Stimulated activated CD4-positive, alpha-beta T cell treated with anti-CD3 and anti-CD28 coated beads, Interleukin-2, amount 100 ng/mL, for 48 hours (primary cell): ENCODE measurements at regions not wholly inside any gene's neighbourhood (a gene's known extent, or its start where the extent isn't known, plus 50 kb on each side); places are given as distances from the start of the nearest gene placed in this dataset.

Experiments used
- DNase-seq, 2 donors: peaks; one replicate each; pipeline ENCODE4 v3.0.0-alpha.2; 2020

DNA sequence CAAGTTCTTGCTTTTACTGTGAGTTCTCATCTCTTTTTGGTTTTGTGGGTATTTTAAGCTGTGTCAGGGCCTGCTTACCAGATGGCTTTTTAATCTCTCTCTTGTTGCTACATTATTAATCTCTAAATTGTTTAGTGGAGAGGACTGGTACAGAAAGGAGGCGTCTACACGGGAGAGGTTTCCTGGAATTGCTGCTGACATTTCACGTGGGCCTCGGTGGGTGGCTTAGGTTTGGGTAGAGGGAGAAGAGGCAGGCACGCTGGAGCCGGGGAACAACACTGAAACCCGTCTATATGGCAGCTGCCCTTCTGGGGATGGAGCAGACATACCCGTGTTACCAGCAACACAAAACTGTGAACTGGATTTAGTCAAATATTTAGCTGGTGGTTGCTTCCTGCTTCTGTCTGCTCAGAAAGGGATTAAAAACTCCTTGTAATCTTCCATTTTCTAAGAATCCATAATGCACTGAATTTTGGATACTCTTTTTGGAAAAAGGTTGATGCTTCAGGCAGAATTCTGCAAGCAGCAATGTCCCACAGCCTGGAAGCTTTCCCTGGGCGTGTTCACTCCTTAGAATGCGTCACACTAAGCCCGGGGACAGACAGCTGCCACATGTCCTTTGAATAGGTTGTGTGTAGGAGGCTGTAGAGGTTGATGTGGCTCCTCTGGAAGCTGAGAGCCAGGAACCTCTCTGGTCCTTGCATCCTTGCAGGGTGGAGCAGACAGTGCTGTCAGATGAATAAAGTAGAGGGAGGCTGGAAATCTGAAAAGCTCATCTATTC is 199.8 kb upstream of the GATB start:
- DNase-seq: no peak

DNA sequence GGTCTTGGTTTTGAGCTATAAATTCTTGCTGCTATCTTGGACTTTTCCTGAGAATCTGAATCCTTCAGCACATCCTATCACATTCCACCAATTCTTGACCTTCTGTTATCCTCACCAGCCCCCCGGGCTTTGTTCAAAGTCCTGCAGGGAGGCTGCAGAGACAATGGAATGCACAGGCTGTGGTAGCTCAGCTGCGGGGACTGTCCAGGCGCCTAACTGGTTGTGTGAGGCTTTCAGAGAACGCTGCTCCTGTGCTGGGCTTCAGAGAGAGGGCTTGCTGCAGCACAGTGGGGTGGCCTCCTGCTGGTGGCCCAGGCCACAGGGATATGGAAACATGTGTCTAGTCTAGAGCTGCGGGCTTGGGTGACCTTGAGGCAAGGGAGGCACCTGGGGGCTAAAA is 196.3 kb upstream of the GATB start:
- no peak for DNase-seq

DNA sequence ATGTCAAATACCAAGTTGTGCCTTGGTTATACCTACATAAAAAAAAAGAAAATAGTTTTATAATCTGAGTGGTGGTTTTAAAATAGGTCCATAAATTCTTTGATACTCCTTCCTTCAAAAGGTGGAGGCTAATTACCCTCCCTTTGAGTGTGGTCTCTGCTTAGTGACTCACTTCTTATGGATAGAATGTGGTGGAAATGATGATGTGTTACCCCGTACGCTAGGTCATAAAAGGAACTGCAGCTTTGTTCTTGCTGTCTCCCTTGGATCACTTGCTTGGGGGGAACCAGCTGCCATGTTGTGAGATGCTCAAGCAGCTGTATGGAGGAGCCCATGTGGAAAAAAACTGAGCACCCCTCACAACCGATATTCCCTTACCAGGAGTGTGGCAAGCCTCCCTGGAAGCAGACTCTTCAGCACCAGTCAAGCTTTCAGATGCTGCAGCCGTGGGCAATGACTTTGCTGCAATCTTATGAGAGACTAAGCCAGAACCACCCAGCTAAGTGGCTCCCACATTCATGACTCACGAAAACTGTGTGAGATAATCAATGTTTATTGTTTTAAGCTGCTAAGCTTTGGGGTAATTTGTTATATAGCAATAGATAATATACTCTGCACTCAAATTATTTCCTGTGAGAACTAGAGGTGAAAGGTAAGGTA is 195.0 kb upstream of the GATB start:
- no peak for DNase-seq

DNA sequence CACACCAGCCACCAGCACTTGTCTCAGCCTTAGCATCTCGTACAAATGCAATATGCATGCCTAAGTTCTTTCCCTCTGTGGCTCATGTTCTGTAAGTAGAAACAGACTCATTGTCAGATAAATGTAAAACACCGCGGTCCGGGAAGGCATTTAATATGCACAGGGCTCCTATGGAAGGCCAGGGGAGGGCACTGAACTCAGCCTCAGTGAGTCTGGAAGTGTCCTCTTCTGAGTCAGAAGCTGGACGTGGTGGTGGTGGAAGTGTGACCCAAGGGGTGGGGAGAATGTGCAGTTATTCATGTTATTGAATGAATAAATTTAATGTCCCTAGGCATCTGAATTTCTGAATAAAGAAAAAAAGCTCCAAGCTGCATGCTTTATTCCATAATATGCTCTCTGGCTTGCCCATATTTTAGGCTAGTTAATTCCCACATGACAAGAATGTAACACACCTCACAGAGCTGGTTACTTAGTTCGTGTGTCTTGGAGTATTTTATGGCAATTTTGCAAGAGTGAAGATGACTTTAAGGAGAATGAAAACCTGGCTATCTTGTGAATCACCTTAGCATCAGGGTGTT is 193.1 kb upstream of the GATB start:
- no peak for DNase-seq

DNA sequence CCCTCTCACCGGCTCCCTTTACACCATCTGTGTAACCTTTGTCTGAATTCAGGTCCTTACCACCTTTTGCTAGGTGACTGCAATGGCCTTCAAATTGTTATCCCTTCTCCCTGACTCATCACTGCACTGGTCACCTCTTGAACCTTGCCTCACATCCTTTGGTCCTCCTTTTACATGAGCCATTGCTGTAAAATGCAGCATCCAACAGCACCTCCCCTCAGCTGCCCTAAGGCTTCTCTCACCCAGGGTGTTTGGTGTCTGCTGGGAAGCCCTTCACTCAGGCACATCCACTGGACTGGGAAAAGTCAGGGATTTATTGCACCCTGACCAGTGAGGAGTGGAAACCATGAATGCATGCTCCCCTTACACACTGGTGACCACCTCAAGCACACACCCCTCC is 192.5 kb upstream of the GATB start:
- no peak for DNase-seq

DNA sequence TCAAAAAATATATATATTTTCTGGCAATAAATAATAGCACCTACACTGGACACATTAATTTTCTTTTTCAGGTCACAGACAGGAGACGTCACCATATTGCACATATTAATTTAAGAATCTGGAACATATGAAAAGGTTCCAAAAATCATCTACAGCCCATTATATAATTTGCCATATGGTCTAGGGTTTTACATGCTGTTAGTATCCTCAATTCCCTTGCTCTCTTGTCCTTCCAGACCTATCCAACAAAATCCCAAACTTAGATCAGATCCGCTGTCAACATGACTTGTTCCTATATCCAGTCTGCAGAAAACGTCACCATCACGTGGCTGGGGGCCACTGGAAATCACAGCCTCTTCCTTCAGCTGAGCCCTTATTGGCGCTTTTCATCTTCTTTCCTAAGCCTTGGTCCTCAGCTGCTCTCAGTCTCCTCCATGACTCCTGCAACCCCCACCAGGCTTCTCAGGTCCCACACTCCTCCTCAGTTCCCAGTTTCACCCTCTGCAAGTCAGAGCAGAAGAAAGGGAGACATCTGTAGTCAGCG is 192.0 kb upstream of the GATB start:
- DNase-seq: no peak

DNA sequence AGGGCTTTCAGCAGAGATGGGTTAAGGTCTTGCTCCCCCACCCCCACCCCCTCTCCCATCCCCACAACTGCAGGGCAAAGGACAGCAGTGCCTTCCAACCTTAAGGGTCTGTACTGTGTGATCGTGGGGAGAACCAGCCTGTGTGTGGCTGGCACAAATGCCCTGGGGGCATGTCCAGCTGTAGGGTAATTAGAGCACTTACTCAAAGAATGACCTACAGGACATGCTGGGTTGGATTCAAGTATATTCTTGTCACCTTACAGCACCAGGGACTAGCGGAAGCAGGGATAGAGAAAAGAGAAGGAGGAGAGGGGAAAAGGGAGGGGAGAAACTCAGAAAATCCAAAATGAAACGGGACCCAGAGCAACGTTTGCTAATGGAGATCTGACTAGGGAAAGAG is 191.3 kb upstream of the GATB start:
- DNase-seq: no peak

DNA sequence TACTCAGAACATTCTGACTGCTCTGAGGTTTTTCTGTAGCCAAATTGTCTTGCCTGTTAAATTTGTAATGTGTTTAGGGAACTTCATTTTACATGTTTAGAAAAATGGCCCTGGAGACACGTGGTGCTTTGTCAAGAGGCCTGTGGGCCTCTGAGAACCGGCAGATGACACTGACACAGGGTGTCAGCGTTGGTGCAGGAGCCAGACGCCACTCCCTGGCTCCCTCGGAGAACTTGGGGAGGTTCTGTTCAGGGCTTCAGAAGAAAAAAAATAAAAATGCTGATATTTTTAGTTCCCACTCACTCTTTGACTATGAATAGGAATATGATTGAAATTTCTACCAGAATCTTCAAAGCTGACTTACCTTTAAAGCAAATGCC is 190.9 kb upstream of the GATB start:
- no peak for DNase-seq

DNA sequence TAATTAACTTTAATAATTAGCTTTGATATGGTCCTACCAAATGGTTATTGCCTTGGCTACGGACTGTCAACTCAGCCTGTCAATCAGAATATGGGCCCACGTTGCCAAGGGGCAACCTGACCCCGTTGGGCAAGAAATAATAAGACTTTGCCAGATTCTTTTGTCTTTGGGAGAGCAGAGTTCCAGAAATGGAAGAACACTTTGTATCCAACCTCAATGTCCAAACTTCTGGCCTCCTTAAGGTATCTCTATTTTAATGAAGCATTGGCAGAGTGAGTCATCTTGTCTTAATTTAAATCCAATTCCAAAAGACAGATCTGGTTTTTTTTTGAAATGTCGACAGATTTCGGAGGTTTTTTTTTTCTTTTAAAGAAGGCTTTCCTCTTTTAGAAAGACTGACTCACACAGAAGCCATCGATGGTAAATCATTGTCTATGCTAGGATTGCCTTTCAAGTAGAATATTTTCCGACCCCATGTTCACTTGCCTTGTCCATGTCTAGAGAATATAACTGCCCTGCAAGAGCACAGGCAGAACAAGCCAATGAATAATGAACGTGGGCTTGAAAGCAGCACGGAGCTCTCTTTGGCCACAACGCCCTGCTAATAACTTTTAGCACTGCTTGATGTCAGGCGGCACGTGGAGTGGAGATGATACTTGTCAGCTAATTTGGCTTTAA is 190.3 kb upstream of the GATB start:
- DNase-seq: no peak

DNA sequence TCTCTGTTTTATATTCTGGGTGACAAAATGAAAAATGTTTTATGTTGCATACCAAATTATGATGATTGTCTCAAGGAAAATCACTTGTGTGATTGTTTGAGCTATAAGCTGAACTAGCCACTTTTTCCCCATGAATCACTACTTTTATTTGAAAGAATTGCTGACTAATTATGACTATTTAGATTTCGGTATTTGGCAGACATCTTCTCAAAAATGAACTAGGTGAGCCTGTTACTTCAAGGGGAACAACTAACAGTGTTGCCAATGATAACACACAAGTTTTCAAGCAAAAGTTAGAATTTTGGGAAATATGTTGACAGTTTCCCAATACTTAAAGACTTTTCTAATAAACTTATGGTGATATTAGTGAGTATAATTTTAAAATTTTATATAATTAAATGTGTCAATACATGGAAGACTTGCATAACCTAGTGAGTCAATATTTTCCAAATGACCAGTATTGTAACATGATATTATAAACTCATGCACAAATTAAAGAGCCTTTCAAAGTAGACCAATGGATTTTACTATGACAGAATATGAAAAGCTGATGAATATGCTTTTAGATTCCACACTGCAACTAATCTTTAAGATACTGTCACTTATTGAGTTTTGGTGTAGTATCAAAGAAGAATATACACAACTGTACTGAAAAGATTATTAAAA is 187.7 kb upstream of the GATB start:
- DNase-seq: no peak

DNA sequence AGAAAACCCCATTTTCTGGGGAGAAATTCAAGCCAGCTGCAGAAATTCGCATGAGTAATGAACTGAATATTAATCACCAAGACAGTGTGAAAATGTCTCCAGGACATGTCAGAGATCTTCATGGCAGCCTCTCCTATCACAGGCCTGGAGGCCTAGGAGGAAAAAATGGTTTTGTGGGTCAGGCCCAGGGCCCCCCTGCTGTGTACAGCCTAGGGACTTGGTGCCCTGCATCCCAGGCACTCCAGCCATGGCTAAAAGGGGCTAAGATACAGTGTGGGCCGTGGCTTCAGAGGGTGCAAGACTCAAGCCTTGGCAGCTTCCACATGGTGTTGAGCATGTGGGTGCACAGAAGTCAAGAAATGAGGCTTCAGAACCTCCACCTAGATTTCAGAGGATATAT is 185.9 kb upstream of the GATB start:
- DNase-seq: no peak

DNA sequence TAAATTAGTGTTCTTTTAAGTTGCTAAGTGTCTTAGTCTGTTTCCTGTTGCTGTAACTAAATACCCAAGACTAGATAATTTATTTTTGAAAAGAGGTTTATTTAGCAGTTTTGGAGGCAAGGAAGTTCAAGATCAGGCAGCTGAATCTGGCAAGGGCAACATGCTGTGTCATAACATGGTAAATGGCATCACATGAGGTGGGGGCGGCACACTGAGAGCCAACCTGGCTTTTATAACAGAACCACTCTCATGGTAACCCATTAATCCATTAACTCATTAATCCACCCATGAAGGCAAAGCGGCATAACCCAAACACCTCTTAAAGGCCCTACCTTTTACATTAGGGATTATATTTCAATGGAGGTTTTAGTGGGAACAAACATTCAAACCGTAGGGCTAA is 182.2 kb upstream of the GATB start:
- no peak for DNase-seq

DNA sequence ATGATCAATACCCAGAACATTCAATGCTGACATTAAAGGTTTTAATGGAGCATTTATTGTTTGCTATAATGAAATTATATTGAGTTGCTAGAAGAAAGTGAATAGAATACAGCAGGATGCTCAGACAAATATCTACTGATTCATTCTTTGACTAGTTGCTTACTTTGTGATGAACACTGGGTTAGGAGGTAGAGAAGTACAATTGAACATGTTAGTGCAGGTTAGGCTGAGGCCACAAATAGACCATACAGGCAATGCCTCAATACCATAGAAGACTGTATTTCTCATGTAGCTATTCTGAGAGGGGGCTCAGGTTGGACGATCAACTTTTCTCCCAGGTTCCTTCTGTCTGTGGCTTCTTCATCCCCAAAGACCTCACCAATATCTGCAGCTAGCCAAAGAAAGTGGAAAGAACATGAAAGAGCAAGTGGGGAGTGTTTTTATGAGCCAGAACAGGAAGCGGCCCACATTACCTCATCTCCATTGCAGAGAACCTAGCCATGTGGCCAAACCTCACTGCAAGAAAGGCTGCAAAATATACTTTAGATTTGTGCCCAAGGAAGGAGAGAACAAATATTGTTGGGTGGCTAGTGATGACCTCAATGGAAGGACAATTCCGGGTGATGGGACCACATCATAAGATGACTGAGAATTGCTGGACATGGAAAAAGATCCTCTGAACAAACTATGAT is 180.3 kb upstream of the GATB start:
- no peak for DNase-seq

DNA sequence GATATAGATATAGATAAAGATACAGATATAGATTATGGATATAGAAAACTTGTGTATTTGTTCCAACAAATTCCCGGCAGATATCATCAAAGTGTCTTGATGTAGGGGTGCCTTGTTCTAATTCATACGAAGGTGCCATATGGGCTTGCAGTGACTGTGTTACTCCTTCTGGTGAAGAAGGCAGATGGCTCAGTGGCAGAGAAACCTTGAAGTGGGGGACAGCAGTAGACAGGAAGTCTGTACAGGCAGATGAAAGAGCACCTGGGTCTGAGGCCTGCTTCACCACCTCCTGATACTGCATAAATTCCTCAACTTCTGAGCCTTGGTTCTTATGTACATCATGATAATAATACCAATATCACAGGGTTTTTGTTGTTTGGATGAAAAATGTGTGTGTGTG is 179.5 kb upstream of the GATB start:
- DNase-seq: no peak

DNA sequence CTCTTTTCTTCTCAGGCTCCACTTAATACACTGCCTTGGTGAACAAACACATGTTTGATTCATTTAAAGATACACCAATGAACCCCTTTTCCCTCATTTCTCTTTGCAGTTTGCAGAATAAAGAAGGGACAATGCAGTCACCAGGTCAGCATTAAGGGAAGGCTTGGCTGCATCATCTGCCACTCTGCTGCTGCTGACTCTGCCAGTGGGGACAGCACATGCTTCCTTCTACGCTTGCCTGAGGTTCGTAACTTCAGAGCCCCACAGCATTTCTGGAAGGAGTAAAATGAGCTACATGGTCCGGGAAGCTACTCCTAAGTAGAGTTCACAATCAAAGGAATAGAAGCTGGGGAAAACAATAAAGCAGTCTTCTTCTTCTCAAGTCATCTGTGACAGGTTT is 178.9 kb upstream of the GATB start:
- no peak for DNase-seq

DNA sequence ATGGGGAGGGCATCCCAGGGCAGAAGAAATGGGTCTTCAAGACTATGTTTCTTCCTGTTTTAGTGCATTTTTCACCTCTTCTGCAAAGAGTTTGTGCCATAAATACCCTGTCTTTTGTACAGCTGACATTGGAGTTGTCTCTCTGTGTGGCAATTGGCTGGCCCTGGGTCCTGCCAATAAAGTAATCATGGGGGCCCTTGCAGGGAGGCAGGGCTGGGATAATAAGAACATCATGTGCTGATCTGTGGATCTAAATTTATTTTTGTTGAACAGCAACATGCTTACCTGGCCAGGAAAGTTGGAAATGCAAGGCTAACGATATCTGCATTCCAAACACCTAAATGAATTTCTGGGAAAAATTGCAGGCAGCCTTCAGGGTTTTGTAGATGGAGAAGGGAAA is 174.6 kb upstream of the GATB start:
- DNase-seq: no peak

DNA sequence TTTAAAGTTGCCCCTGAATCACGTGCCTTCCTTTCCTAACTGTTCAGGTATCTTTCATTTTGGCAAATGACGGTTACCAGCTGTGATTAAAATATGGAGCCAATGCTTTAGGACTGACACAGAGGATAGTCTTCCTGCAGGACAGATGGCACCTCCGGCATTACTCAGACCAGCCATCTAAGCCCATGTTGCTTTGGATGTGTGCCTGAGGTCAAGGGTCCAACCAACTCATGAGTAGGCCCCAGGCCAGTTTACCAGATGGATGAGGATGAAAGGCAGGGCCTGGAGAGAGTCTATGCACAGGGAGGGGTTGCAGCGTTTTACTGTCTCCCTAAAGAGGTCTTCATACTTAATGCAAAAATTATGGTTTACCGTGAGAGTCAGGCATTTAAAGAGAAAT is 174.0 kb upstream of the GATB start:
- no peak for DNase-seq

DNA sequence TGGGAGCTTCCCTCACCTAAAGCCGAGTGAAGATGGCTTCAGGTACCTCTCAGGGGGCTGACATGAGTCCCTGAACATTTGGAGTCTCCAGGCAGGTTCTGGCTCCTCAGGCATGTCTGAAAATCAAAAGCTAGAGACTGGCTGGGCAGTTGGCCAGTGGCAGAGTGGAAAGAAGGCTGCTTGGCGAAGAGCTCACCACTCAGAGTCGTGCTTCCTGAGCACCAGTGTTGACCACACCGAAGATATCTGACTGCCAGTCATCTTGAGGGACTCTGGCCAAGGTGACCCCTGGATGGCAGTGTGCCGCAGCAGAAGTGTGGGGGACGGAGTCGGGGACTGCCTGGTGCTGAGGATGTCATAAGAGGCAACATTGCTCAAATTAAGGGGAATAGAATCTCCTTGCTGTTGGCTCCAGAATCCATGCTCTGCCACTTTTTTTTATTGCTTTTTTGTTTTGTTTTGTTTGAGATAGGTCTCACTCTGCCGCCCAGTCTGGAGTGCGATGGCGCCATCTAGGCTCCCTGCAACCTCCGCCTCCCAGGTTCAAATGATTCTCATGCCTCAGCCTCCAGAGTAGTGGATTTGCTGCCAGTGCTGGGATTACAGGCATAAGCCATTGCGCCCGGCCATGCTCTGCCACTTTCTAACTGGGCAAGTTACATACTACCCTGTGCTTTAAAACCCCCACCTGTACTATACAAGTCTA is 172.5 kb upstream of the GATB start:
- DNase-seq: no peak

DNA sequence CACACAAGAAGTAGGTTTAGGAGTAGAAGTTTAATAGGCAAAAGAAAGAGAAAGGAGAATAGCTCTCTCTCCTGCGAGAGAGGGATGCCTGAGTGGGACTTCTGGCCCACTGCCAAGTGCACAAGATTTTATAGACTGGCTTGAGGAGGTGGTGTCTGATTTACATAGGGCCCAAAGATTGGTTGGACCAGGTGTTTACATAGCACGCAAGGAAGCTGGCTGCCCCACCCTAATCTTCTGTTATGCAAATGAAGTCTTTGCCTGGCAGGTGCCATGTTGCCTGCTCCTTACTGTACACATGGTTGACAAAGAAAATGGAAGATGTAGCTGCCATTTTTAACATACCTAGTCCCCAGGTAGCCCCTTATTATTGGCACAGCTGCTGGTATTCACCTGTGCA is 170.8 kb upstream of the GATB start:
- no peak for DNase-seq

DNA sequence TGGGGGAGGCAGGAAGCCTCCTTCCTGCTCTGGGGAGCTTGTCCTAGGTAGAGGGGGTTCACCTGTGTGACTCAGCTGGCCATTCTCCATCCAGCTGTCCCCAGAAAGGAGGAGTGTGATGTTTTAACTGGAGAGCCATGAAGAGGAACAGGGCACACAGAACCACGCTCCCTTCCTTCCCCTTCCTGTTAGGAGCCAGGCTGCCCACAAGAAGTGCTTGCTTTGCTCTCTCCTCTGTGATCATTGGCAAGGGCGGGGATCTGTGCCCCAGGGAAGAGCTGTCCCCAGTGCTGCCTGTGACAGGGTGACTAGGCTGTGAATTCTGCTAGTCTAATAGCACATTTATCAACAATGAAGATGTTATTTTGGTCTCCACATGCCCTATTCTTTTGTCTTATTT is 169.6 kb upstream of the GATB start:
- no peak for DNase-seq

DNA sequence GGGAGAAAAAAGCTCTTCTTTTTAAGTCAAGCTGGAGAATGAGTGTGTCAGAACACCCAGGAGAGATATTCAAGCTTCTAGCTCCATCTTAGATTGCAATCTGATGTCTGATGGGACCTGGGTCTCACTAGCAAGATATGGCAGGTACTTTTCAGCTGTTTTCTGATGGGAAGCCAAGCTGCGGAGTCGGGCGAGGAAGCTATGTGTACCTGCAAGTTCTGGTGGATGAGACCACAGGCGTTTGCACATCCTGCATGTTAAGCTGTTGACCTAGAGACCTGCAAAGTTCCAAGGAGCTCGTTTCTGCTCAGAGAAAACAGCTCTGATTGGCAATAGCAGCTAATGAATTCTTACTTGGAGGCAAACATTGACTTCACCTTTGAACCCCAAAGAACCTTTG is 167.3 kb upstream of the GATB start:
- DNase-seq: no peak

DNA sequence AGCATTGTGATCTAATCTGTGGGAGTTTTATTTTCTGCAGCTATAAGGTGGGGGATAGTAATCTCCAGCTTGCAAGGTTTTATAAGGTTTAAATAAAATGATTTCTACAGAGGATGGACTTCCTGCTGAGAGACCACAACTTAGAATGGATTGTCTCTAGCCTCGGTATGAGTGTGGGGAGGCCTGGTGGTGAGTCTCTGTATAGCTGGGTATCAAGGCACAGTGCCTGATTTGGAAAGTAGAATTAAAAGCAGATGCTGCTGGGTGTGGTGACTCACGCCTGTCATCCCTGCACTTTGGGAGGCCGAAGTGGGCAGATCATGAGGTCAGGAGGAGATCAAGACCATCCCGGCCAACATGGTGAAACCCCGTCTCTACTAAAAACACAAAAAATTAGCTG is 162.0 kb upstream of the GATB start:
- DNase-seq: no peak
